SK-N-SH (cell line): ENCODE measurements at regions not wholly inside any gene's neighbourhood (a gene's known extent, or its start where the extent isn't known, plus 50 kb on each side); places are given as distances from the start of the nearest gene placed in this dataset.
"Not testable (repeated sequence)": the region's sequence is repeated elsewhere in the genome, so short reads cannot be mapped to it uniquely, and the experiment has no call there.

ENCODE experiments used
- CTCF ChIA-PET: fragments of 300-600, 350-600 bp; formaldehyde crosslinking; extraction: SDS; loops from one replicate; lab custom pipeline; 2021; lab: Yijun Ruan, JAX
- POLR2A ChIA-PET: fragments of 350-600 bp; sonication (Branson Sonifier 250); formaldehyde crosslinking; extraction: SDS; loops from one replicate; lab custom pipeline; 2020; ENCODE audit warnings: antibody characterized with exemption, inconsistent platforms; lab: Yijun Ruan, JAX
- DNase-seq: peaks from one replicate; pipeline ENCODE4 v3.0.0; 2012
- H2AFZ ChIP-seq: fragments of 200-600 bp; sonication (generic); 2 replicates; pipeline ENCODE4 v1.8.1; 2016; ENCODE audit warnings: antibody characterized with exemption, mild to moderate bottlenecking, low read depth
- H3F3A ChIP-seq: fragments of 200-600 bp; sonication (generic); replicated peaks from 2 replicates; pipeline ENCODE3; 2016; ENCODE audit warnings: antibody characterized with exemption, mild to moderate bottlenecking; ENCODE audit not compliant: insufficient read depth
- H3K27ac ChIP-seq, 2 experiments: fragments of 200-500 bp in 1 of 2; fragments of 200-600 bp in 1 of 2; sonication (Bioruptor generic) in 1 of 2; sonication (generic), shearing (Covaris generic) in 1 of 2; 2 replicates each; pipeline versions ENCODE4 v1.5.1 to v1.6.1; 2014 to 2016; ENCODE audit warnings: low read depth in 2 of 2, inconsistent platforms in 1 of 2, low read length in 1 of 2, mild to moderate bottlenecking in 1 of 2, mixed read lengths in 1 of 2
- H3K27me3 ChIP-seq: fragments of 200-600 bp; sonication (generic), shearing (Covaris generic); 2 replicates; pipeline ENCODE4 v1.6.1; 2016; ENCODE audit warnings: mixed run types; ENCODE audit not compliant: insufficient read depth
- H3K36me3 ChIP-seq, 2 experiments: fragments of 200-500 bp in 1 of 2; fragments of 200-600 bp in 1 of 2; sonication (Bioruptor generic) in 1 of 2; sonication (generic) in 1 of 2; replicated peaks in 1 of 2; 2 replicates each; pipeline versions ENCODE3 to v1.5.1; 2014 to 2016; ENCODE audit warnings: low read length in 1 of 2, mild to moderate bottlenecking in 1 of 2; ENCODE audit not compliant: insufficient read depth in 2 of 2, control insufficient read depth in 1 of 2
- H3K4me1 ChIP-seq, 2 experiments: fragments of 200-500 bp in 1 of 2; fragments of 200-600 bp in 1 of 2; sonication (Bioruptor generic) in 1 of 2; sonication (generic), shearing (Covaris generic) in 1 of 2; 2 replicates each; pipeline versions ENCODE4 v1.5.1 to v1.6.1; 2014 to 2016; ENCODE audit warnings: low read depth in 1 of 2, low read length in 1 of 2, mixed run types in 1 of 2; ENCODE audit not compliant: insufficient read depth in 2 of 2, control insufficient read depth in 1 of 2
- H3K4me2 ChIP-seq: fragments of 200-600 bp; sonication (generic), shearing (Covaris generic); 2 replicates; pipeline ENCODE4 v1.6.1; 2017; ENCODE audit warnings: mixed run types
- H3K4me3 ChIP-seq, 2 experiments: fragments of 200-500 bp in 1 of 2; fragments of 200-600 bp in 1 of 2; sonication (Bioruptor generic) in 1 of 2; sonication (generic), shearing (Covaris generic) in 1 of 2; 2 replicates each; pipeline versions ENCODE4 v1.5.1 to v1.8.1; 2014 to 2016; ENCODE audit warnings: low read depth in 2 of 2, inconsistent platforms in 1 of 2, low read length in 1 of 2, mild to moderate bottlenecking in 1 of 2, mixed read lengths in 1 of 2, moderate library complexity in 1 of 2
- H3K79me2 ChIP-seq: fragments of 200-600 bp; sonication (generic); 2 replicates; pipeline ENCODE4 v1.8.1; 2017; ENCODE audit warnings: mild to moderate bottlenecking; ENCODE audit not compliant: insufficient read depth
- H3K9ac ChIP-seq: fragments of 200-600 bp; sonication (generic); 2 replicates; pipeline ENCODE4 v1.6.1; 2017; ENCODE audit warnings: mixed run types
- H3K9me2 ChIP-seq: fragments of 200-600 bp; sonication (generic); 2 replicates; pipeline ENCODE4 v1.6.1; 2017; ENCODE audit warnings: mixed run types
- H3K9me3 ChIP-seq: fragments of 200-600 bp; sonication (generic); 2 replicates; pipeline ENCODE4 v1.6.1; 2017; ENCODE audit warnings: mixed run types, mild to moderate bottlenecking, moderate library complexity
- H4K20me1 ChIP-seq: fragments of 200-600 bp; sonication (generic); 2 replicates; pipeline ENCODE4 v1.6.1; 2017; ENCODE audit warnings: mild to moderate bottlenecking, mixed run types; ENCODE audit not compliant: insufficient read depth
- FOXJ3 ChIP-seq: sonication (generic); formaldehyde crosslinking; IDR thresholded peaks from 2 replicates; pipeline ENCODE4 v1.5.1; 2020; ENCODE audit warnings: mild to moderate bottlenecking, missing genetic modification reagents
- MEF2A ChIP-seq: IDR thresholded peaks from 2 replicates; pipeline ENCODE4 v1.4.0; 2012; ENCODE audit warnings: low read depth, borderline replicate concordance
- WGBS: methylation state at CpG from one replicate; pipeline ENCODE4 v1.1.6; 2017; ENCODE audit warnings: low lambda C conversion rate; 5-methylcytosine and 5-hydroxymethylcytosine counted together
- TF ChIP-seq, protein P1 (sequence below): IDR thresholded peaks from 2 replicates; pipeline ENCODE4 v1.4.0; 2012; ENCODE audit warnings: low read depth, borderline replicate concordance

DNA sequence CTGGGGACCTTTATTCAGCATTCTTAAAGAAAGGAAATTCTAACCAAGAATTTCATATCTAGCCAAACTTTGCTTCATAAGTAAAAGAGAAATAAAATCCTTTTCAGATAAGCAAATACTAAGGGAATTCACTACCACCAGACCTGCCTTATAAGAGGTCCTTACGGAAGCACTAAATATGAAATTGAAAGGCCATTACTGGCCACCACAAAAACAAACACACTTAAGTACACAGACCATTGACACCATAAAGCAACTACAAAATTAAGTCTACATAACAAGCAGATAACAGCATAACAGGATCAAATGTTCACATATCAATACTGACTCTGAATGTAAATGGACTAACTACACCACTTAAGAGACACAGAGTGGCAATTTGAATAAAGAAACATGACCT lies 361.4 kb upstream of the POU5F2 start:
- Histone ChIP-seq H3K9ac (no peak overlapping the region), H3K9me2 (no peaks in the 10 kb centered on the region), H3K4me3 (no peak overlapping the region), H3K27me3 (no peaks in the 10 kb centered on the region), H3K36me3 (peaks cover 0 to 15% of the 10 kb centered on the region in 2 experiments), H4K20me1 (no peaks in the 10 kb centered on the region), H3K79me2 (peaks cover 75% of the 10 kb centered on the region), H3F3A (peaks cover 6% of the 10 kb centered on the region), H3K27ac (no peak overlapping the region), H2AFZ (no peak overlapping the region), H3K4me1 (no peaks in the 10 kb centered on the region), H3K9me3 (no peaks in the 10 kb centered on the region), H3K4me2 (no peak overlapping the region)
- POLR2A ChIA-PET, result no interaction called here
- no peak for DNase-seq
- CTCF ChIA-PET, result no interaction called here
- WGBS, result 96% methylated on average over 1 of the region's 1 CpG
- TF ChIP-seq MEF2A, result no peak
- TF ChIP-seq, protein P1, sequence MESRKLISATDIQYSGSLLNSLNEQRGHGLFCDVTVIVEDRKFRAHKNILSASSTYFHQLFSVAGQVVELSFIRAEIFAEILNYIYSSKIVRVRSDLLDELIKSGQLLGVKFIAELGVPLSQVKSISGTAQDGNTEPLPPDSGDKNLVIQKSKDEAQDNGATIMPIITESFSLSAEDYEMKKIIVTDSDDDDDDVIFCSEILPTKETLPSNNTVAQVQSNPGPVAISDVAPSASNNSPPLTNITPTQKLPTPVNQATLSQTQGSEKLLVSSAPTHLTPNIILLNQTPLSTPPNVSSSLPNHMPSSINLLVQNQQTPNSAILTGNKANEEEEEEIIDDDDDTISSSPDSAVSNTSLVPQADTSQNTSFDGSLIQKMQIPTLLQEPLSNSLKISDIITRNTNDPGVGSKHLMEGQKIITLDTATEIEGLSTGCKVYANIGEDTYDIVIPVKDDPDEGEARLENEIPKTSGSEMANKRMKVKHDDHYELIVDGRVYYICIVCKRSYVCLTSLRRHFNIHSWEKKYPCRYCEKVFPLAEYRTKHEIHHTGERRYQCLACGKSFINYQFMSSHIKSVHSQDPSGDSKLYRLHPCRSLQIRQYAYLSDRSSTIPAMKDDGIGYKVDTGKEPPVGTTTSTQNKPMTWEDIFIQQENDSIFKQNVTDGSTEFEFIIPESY, result no peak

DNA sequence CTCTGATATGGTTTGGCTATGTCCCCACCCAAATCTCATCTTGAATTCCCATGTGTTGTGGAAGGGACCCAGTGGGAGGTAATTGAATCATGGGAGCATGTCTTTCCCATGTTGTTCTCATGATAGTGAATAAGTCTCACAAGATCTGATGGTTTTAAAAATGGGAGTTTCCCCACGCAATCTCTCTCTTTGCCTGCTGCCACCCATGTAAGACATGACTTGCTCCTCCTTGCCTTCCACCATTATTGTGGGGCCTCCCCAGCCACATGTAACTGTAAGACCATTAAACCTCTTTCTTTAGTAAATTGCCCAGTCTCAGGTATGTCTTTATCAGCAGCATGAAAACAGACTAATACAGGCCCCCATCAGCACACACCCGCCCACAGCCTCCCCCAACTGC lies 356.0 kb upstream of the POU5F2 start:
- H3K9me3 ChIP-seq, H3K27ac ChIP-seq, H3K4me2 ChIP-seq, DNase-seq, H3K4me1 ChIP-seq, CTCF ChIA-PET, H3K4me3 ChIP-seq, H3K9me2 ChIP-seq, POLR2A ChIA-PET, H3K9ac ChIP-seq, H2AFZ ChIP-seq, H3K27me3 ChIP-seq, H3F3A ChIP-seq, H4K20me1 ChIP-seq, H3K36me3 ChIP-seq: not testable (repeated sequence)
- H3K79me2 ChIP-seq, result peaks cover 48% of the 10 kb centered on the region; the same call in 1 of the 2 replicates
- WGBS, result 94% methylated on average over 2 of the region's 2 CpGs

DNA sequence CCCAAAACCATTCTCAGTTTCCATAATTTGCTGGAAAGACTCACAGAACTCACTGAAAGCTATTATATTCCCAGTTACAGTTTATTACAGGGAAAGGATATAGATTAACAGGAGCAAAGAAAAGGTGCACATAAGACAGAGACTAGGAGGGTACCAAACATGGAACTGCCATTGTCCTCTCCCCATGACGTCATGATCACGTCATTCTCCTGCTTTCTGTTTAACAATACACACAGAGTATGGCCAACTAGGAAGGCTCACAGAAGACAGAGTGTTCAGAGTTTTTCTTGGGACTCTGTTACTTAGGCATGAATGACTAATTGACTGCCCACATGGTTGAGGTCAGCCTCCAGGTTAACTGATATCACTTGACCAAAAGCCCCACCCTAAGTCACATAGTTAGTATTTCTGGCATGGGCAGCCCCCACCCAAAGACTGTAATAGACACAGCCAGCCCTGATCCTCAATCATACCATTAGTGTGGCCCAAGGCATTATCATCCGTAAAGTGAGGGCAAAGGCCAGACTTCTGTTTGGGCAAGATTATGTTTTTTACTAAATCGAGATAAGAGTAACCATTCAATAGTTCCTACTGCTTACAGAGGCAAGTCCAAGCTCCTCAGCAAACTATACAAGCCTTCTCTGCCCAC lies 353.5 kb upstream of the POU5F2 start:
- WGBS, result 91% methylated on average over 4 of the region's 4 CpGs
- H3K9me3 ChIP-seq, result no peaks in the 10 kb centered on the region
- peaks cover 37% of the 10 kb centered on the region; the same call in 1 of the 2 replicates for H3K79me2 ChIP-seq
- TF ChIP-seq FOXJ3 (CRISPR knock-in tag), result no peak
- H3F3A ChIP-seq, result no peaks in the 10 kb centered on the region
- H3K9me2 ChIP-seq, result no peaks in the 10 kb centered on the region
- no peak overlapping the region for H3K9ac ChIP-seq
- no peaks in the 10 kb centered on the region for H3K27me3 ChIP-seq
- no peaks in the 10 kb centered on the region for H4K20me1 ChIP-seq
- ChIA-PET POLR2A (no interaction called here), CTCF (interaction anchor here (0.7 kb wide), 1 partner anchor 722 kb away, joined by 3 read pairs; no protein-coding TSS in a partner anchor)
- no peak overlapping the region for H3K4me3 ChIP-seq
- no peaks in the 10 kb centered on the region for H3K4me1 ChIP-seq
- H3K4me2 ChIP-seq, result no peak overlapping the region
- no peaks in the 10 kb centered on the region for H3K36me3 ChIP-seq
- no peak for DNase-seq
- no peak overlapping the region for H3K27ac ChIP-seq
- H2AFZ ChIP-seq, result no peak overlapping the region
